PFSK-1 (cell line): ENCODE measurements at regions not wholly inside any gene's neighbourhood (a gene's known extent, or its start where the extent isn't known, plus 50 kb on each side); places are given as distances from the start of the nearest gene placed in this dataset.

Experiments
- FOXP2 ChIP-seq: optimal IDR thresholded peaks from 2 replicates; pipeline ENCODE3; 2011; ENCODE audit warnings: borderline replicate concordance, control low read depth, inconsistent platforms; ENCODE audit not compliant: insufficient read depth; ENCODE audit errors: extremely low read length, extremely low read depth
- POLR2AphosphoS5 ChIP-seq: IDR thresholded peaks from 2 replicates; pipeline ENCODE4 v1.6.1; 2012; ENCODE audit warnings: low read depth, mild to moderate bottlenecking, control low read depth, low read length, moderate library complexity
- REST ChIP-seq, 2 experiments: IDR thresholded peaks; 2 replicates each; pipeline versions ENCODE4 v1.6.1 to v1.8.0; 2011 to 2012; ENCODE audit warnings: low read depth in 2 of 2, low read length in 2 of 2, control low read depth in 1 of 2, inconsistent platforms in 1 of 2, mild to moderate bottlenecking in 1 of 2, moderate library complexity in 1 of 2; ENCODE audit not compliant: insufficient read depth in 1 of 2
- SIN3A ChIP-seq: IDR thresholded peaks from 2 replicates; pipeline ENCODE4 v1.6.1; 2012; ENCODE audit warnings: mild to moderate bottlenecking, low read length, moderate library complexity, borderline replicate concordance; ENCODE audit not compliant: insufficient read depth
- TAF1 ChIP-seq: IDR thresholded peaks from 2 replicates; pipeline ENCODE4 v1.6.1; 2012; ENCODE audit warnings: low read length, control low read depth, borderline replicate concordance; ENCODE audit not compliant: insufficient read depth

- TF ChIP-seq REST (IDR thresholded peaks at IDR 0.05; ENCODE audit: insufficient read depth in 1 of 2, low read depth in 2 of 2, low read length in 2 of 2) (no peak), TAF1 (no peak), POLR2AphosphoS5 (no peak), SIN3A (no peak), FOXP2 (no peak)
Observed at GRCh38 chr7:119320316-119320715, 952.7 kb upstream of the KCND2 start.

- TF ChIP-seq SIN3A (no peak), TAF1 (no peak), FOXP2 (no peak), REST (IDR thresholded peaks at IDR 0.05; ENCODE audit: insufficient read depth in 1 of 2, low read depth in 2 of 2, low read length in 2 of 2) (no peak), POLR2AphosphoS5 (no peak)
Observed at GRCh38 chr7:119329715-119330114, 943.3 kb upstream of the KCND2 start.

- TF ChIP-seq POLR2AphosphoS5 = no peak
- no peak for TF ChIP-seq FOXP2
- TF ChIP-seq SIN3A = no peak
- no peak for TF ChIP-seq REST (IDR thresholded peaks at IDR 0.05; ENCODE audit: insufficient read depth in 1 of 2, low read depth in 2 of 2, low read length in 2 of 2)
- no peak for TF ChIP-seq TAF1
Observed at GRCh38 chr7:119335405-119335804, 937.6 kb upstream of the KCND2 start.

GRCh38 chr7:119341822-119342221 lies 931.2 kb upstream of the KCND2 start:
- no peak for TF ChIP-seq SIN3A
- TF ChIP-seq FOXP2 = no peak
- TF ChIP-seq REST (IDR thresholded peaks at IDR 0.05; ENCODE audit: insufficient read depth in 1 of 2, low read depth in 2 of 2, low read length in 2 of 2) = no peak
- TF ChIP-seq POLR2AphosphoS5 = no peak
- no peak for TF ChIP-seq TAF1

- no peak for TF ChIP-seq SIN3A
- no peak for TF ChIP-seq REST (IDR thresholded peaks at IDR 0.05; ENCODE audit: insufficient read depth in 1 of 2, low read depth in 2 of 2, low read length in 2 of 2)
- no peak for TF ChIP-seq FOXP2
- no peak for TF ChIP-seq POLR2AphosphoS5
- no peak for TF ChIP-seq TAF1
Observed at GRCh38 chr7:119343289-119343688, 929.7 kb upstream of the KCND2 start.
